ENCODE measurements at regions not wholly inside any gene's neighbourhood (a gene's known extent, or its start where the extent isn't known, plus 50 kb on each side); places are given as distances from the start of the nearest gene placed in this dataset.

DNA sequence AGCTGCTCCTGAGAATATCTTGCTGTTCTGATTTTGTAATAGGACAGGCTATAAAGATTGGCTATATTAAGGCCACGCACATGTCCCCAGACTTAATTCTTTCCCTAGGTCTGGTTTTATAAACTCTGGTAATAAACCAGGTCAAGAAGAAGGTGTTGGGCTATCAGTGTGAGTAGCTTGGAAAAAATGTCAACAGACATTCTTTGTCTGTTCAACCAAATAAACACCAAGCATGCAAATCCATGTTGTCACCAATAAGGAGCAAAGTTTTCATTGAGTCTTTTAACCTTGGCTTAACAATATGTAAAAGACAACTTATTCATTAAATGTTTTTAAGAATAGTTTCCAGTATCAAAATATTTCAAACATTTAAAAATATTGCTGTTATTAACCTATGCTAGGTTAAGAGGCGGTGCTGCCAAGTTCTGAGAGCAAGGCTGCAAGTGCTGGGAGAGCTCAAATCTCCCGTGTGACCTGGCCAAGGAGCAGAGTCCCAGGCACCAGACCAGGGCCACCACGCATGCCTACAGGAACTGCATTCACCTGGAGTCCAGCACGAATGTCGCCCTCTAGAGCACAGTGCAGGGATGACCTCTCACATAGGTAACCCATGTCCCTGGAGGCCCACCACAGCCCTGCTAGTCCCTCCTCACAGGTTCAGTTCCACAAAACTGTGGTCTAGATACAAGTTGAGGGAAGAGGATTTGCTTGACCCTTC lies 120.5 kb upstream of the POU3F3 start:
- H3K4me1 ChIP-seq (ENCODE audit: insufficient read depth, low read length), result no peaks in the 10 kb centered on the region
- H3K9me3 ChIP-seq (ENCODE audit: control insufficient read depth, insufficient read depth, low read length), result peaks cover 5% of the 10 kb centered on the region; the same call in 1 of the 2 replicates
- no peak overlapping the region for H3K9ac ChIP-seq (ENCODE audit: low read depth, low read length)
- no peaks in the 10 kb centered on the region for H3K36me3 ChIP-seq (ENCODE audit: insufficient read depth, low read length)

DNA sequence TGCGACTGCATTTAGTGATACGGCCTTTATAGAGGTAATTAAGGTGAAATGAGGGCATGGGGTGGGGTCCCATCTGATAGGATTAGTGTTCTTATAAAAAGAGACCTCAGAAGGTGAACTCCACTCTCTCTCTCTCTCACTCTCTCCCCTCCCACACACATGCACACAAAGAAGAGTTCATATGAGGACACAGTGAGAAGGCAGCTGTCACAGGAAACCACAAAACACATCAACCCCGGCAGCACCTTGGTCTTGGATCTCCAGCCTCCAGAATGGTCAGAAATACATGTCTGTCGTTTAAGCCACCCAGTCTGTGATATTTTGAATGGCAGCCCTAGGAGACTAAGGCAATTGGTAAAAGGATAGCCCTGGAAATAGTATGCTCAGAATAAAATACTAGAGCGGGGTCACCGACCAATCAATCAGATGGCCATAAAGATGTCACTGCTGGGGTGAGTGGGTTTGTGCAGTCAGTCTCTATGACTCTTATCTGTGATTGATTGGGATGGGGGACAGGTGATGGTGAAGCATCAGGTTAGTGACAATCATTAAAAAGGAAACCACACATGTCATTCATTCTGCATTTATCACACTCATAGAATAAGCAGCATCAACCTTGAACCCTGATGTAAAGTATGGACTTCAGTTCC lies 118.9 kb upstream of the POU3F3 start:
- Histone ChIP-seq H3K9ac (ENCODE audit: low read depth, low read length) (no peak overlapping the region), H3K4me1 (ENCODE audit: insufficient read depth, low read length) (no peaks in the 10 kb centered on the region), H3K9me3 (ENCODE audit: control insufficient read depth, insufficient read depth, low read length) (peaks cover 5% of the 10 kb centered on the region; the same call in 1 of the 2 replicates), H3K36me3 (ENCODE audit: insufficient read depth, low read length) (no peaks in the 10 kb centered on the region)

GRCh38 chr2:104736026-104736425 lies 117.9 kb upstream of the POU3F3 start:
- H3K36me3 ChIP-seq (ENCODE audit: insufficient read depth, low read length), result no peaks in the 10 kb centered on the region
- H3K9me3 ChIP-seq (ENCODE audit: control insufficient read depth, insufficient read depth, low read length), result no peaks in the 10 kb centered on the region
- H3K4me1 ChIP-seq (ENCODE audit: insufficient read depth, low read length), result no peaks in the 10 kb centered on the region
- no peak overlapping the region for H3K9ac ChIP-seq (ENCODE audit: low read depth, low read length)

- Histone ChIP-seq H3K9me3 (ENCODE audit: control insufficient read depth, insufficient read depth, low read length) (no peaks in the 10 kb centered on the region), H3K9ac (ENCODE audit: low read depth, low read length) (no peak overlapping the region), H3K4me1 (ENCODE audit: insufficient read depth, low read length) (no peaks in the 10 kb centered on the region), H3K36me3 (ENCODE audit: insufficient read depth, low read length) (no peaks in the 10 kb centered on the region)
These were observed 112.1 kb upstream of the POU3F3 start for GRCh38 chr2:104741860-104742259.

DNA sequence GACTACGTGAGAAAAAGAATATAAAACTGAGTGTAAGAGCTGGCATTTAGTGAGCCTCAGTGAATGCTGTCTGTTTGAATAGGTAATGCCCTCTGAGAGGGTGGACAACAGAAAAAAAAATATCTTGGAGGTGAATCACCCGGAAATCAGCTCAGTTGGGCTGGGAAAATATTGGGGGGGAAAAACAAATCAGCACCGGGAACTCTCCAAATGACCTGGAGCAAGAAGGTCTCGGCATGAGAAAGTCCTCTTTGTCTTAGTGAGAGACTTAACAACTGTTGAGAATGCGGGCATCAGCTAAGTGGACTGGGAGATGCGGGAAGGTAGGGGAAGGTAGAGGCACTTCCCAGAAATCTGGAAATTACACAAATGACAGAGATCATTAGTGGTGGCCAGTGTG lies 109.4 kb upstream of the POU3F3 start:
- H3K36me3 ChIP-seq (ENCODE audit: insufficient read depth, low read length), result no peaks in the 10 kb centered on the region
- 0 out of 2 replicates have a peak, but pooled peaks cover 2% of the 10 kb centered on the region for H3K4me1 ChIP-seq (ENCODE audit: insufficient read depth, low read length)

DNA sequence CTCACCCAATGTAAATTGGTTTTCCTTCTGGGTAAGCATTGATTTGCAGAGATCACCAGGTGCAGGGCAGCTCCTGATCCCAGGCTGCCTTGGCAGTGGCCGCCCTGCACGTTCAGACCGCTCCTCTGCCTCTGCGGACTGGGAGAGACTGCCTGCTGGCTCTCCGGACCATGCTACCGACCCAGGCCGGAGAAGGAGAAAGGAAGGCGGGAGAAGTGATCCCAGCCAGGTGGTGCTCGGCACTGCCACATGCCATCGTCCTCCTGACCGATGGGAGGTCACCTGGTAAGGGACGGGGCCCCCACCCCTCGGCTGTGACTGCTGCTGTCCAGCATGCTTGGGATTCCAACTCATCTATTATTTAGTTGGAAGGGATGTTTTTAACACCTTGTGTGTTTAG lies 108.1 kb upstream of the POU3F3 start:
- Histone ChIP-seq H3K9me3 (ENCODE audit: control insufficient read depth, insufficient read depth, low read length) (no peaks in the 10 kb centered on the region), H3K36me3 (ENCODE audit: insufficient read depth, low read length) (no peaks in the 10 kb centered on the region), H3K4me1 (ENCODE audit: insufficient read depth, low read length) (0 out of 2 replicates have a peak, but pooled peaks cover 4% of the 10 kb centered on the region), H3K9ac (ENCODE audit: low read depth, low read length) (no peak overlapping the region)

More for the DNA sequence above, 109.4 kb upstream of the POU3F3 start:
- H3K9me3 ChIP-seq (ENCODE audit: control insufficient read depth, insufficient read depth, low read length), result no peaks in the 10 kb centered on the region
- no peak overlapping the region for H3K9ac ChIP-seq (ENCODE audit: low read depth, low read length)

GRCh38 chr2:104746299-104746698 lies 107.6 kb upstream of the POU3F3 start:
- Histone ChIP-seq H3K9me3 (ENCODE audit: control insufficient read depth, insufficient read depth, low read length) (no peaks in the 10 kb centered on the region), H3K4me1 (ENCODE audit: insufficient read depth, low read length) (0 out of 2 replicates have a peak, but pooled peaks cover 4% of the 10 kb centered on the region), H3K9ac (ENCODE audit: low read depth, low read length) (no peak overlapping the region)

GRCh38 chr2:104746858-104747257 lies 107.1 kb upstream of the POU3F3 start:
- no peaks in the 10 kb centered on the region for H3K9me3 ChIP-seq (ENCODE audit: control insufficient read depth, insufficient read depth, low read length)
- H3K36me3 ChIP-seq (ENCODE audit: insufficient read depth, low read length), result no peaks in the 10 kb centered on the region
- H3K4me1 ChIP-seq (ENCODE audit: insufficient read depth, low read length), result 0 out of 2 replicates have a peak, but pooled peaks cover 4% of the 10 kb centered on the region

More at GRCh38 chr2:104746299-104746698, 107.6 kb upstream of the POU3F3 start:
- no peaks in the 10 kb centered on the region for H3K36me3 ChIP-seq (ENCODE audit: insufficient read depth, low read length)

DNA sequence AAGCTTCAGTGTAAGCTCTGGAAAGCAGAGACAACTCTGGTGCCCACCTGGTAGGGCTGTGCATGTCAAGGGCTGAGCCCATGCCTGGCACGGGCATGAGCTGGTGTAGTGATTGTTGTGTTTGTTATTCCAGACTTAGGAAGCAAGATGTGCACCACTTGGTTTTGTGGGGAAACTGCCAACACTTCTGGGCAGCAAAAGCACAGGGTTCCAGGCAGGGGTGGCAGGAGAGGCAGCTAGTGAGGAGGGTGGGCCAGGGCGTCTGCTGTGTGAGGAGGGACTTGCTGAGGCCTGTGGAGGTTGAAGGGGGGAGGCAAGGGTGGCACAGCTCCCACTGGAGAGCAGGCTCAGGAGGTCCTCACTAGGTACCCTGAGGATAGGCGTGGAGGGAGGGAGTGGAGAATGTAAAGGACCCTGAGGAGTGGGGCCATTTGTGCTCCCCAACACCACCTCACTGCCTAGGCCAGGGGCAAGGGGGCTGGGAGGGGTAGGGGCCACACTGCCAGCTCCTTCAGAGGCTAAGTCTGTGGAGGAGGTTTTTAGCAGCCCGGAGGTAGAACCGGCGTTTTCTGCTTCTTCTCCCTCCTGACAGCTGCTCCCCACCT lies 104.0 kb upstream of the POU3F3 start:
- Histone ChIP-seq H3K9ac (ENCODE audit: low read depth, low read length) (no peak overlapping the region), H3K9me3 (ENCODE audit: control insufficient read depth, insufficient read depth, low read length) (no peaks in the 10 kb centered on the region), H3K36me3 (ENCODE audit: insufficient read depth, low read length) (no peaks in the 10 kb centered on the region), H3K4me1 (ENCODE audit: insufficient read depth, low read length) (peaks cover 9% of the 10 kb centered on the region)

More at GRCh38 chr2:104746858-104747257, 107.1 kb upstream of the POU3F3 start:
- no peak overlapping the region for H3K9ac ChIP-seq (ENCODE audit: low read depth, low read length)

DNA sequence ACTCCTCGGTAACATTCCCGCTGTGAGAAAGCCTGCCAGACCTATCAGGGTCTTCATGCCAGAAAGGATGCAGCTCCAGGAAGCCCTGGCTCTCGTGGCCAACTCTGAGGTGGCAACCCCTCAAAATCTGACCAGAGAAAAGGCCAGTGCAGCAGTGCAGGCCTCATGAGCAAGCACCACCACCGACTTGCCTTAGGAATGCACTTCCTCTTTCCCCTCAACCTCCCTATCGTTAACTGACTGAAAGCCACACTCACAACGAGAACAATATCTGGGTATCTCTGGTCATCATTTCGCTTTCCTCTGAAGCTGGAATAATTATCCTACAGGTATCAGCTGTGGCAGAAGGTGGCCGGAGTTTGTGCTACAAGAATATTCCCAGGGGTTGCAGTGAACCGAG lies 101.4 kb upstream of the POU3F3 start:
- peaks cover 15% of the 10 kb centered on the region for H3K4me1 ChIP-seq (ENCODE audit: insufficient read depth, low read length)
- H3K36me3 ChIP-seq (ENCODE audit: insufficient read depth, low read length), result no peaks in the 10 kb centered on the region
- no peaks in the 10 kb centered on the region for H3K9me3 ChIP-seq (ENCODE audit: control insufficient read depth, insufficient read depth, low read length)
- H3K9ac ChIP-seq (ENCODE audit: low read depth, low read length), result no peak overlapping the region

DNA sequence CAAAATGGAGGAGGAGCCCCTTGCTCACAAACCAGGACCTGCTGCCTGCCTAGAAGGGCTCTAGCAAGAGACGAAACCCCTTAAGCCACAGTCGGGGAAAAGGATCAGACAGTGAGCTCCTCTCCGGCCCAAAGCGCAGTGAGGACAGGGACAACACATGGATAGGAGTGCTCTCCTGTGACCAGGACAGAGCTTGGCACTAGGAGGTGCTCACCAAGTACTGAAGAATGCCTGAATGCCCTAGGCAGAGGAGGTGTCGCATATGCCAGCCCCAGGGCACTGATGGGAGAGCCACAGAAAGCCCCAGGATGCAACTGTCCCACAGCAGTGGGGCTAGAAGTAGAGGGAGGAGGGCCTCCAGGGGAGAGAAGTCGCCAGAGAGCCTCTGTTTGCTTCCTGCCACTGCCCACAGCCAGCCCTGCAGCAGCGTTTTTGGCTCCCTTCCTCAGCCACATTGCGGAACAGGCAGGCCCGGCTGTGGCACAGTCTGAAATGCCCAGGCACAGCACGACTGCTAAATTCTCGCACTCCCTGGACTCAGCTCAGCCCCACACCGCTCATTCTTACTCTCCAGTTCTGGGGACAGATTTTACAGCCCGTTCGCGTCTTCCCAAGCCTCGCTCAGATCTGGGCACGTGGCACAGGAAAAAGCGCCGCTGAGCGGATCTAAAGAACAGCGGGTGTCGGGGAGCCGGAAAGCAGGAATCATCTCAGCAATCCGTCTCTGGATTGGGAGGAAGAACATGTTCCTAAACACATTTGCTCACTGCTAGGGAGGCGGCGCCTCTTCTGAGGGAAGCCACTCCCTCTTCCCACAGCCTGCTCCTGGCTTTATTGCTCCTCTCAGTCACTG lies 98.7 kb upstream of the POU3F3 start:
- Histone ChIP-seq H3K9ac (ENCODE audit: low read depth, low read length) (no peak overlapping the region), H3K36me3 (ENCODE audit: insufficient read depth, low read length) (no peaks in the 10 kb centered on the region), H3K4me1 (ENCODE audit: insufficient read depth, low read length) (peaks cover 21% of the 10 kb centered on the region), H3K9me3 (ENCODE audit: control insufficient read depth, insufficient read depth, low read length) (no peaks in the 10 kb centered on the region)

- Histone ChIP-seq H3K4me1 (ENCODE audit: insufficient read depth, low read length) (peaks cover 21% of the 10 kb centered on the region), H3K36me3 (ENCODE audit: insufficient read depth, low read length) (no peaks in the 10 kb centered on the region), H3K9ac (ENCODE audit: low read depth, low read length) (no peak overlapping the region), H3K9me3 (ENCODE audit: control insufficient read depth, insufficient read depth, low read length) (no peaks in the 10 kb centered on the region)
These were observed 97.8 kb upstream of the POU3F3 start for GRCh38 chr2:104756118-104756517.

DNA sequence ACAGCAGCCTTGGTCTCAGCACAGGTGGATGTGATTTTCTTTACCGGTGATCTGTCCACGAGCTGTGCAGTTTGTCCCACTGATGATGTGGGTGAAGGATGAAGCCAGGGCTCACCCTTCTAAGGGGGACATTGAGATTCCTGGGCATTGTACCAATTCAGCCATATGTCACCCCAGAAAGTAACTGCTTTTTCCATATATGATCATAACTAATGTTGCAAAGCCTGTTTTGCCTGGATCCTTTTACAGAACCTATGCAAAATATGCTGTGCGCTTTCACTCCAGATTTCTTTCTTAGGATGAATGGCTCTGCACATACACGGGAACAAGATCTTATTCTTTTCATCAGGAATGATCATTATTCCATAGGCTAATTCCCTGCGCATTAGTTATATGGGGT lies 96.9 kb upstream of the POU3F3 start:
- H3K4me1 ChIP-seq (ENCODE audit: insufficient read depth, low read length), result peaks cover 21% of the 10 kb centered on the region
- no peaks in the 10 kb centered on the region for H3K36me3 ChIP-seq (ENCODE audit: insufficient read depth, low read length)
- no peaks in the 10 kb centered on the region for H3K9me3 ChIP-seq (ENCODE audit: control insufficient read depth, insufficient read depth, low read length)
- H3K9ac ChIP-seq (ENCODE audit: low read depth, low read length), result no peak overlapping the region

DNA sequence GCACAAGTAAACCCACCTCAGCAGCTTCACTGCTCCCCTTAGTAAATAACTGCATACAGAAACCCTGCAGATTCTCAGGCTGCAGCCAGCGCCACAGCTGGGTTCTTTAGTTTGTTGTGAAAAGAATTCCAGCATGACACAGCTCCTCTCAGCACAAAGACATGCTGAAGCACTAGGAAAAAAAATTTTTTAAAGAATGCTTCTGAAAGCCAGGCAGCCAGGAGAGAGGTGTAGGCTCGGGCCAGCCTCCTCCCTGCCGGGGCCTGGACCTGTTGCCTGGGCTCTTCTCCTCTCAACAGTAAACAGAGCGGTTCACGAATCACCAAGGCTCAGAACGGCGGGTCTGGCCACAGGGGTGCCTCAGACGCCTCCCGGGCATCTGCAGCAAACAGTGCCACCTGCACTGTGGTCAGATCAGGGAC lies 95.7 kb upstream of the POU3F3 start:
- 0 out of 2 replicates have a peak overlapping the region, but pooled peaks have one; percentile 26 for H3K9ac ChIP-seq (ENCODE audit: low read depth, low read length)

More for the DNA sequence above, 95.7 kb upstream of the POU3F3 start:
- Histone ChIP-seq H3K9me3 (ENCODE audit: control insufficient read depth, insufficient read depth, low read length) (no peaks in the 10 kb centered on the region), H3K36me3 (ENCODE audit: insufficient read depth, low read length) (no peaks in the 10 kb centered on the region), H3K4me1 (ENCODE audit: insufficient read depth, low read length) (peaks cover 21% of the 10 kb centered on the region)

Data from ES-I3 (cell line).